Vagina (tissue), 2 donors: ENCODE measurements at regions not wholly inside any gene's neighbourhood (a gene's known extent, or its start where the extent isn't known, plus 50 kb on each side); places are given as distances from the start of the nearest gene placed in this dataset.

ENCODE experiments used
- CTCF ChIP-seq, 3 experiments: fragments of 450-650 bp in 2 of 3; fragments of 200-600 bp in 1 of 3; sonication (generic) in 1 of 3; IDR thresholded peaks; one replicate each; pipeline ENCODE4 v1.5.1; 2017 to 2019; ENCODE audit warnings: antibody characterized with exemption in 3 of 3, mild to moderate bottlenecking in 2 of 3, moderate library complexity in 2 of 3
- POLR2A ChIP-seq, 2 donors: fragments of 450-650 bp; IDR thresholded peaks; one replicate each; pipeline ENCODE4 v1.6.1; 2017; ENCODE audit warnings: antibody characterized with exemption in 2 of 2, mild to moderate bottlenecking in 2 of 2, moderate library complexity in 2 of 2
- POLR2AphosphoS5 ChIP-seq, 2 donors: sonication (generic); formaldehyde crosslinking; IDR thresholded peaks; one replicate each; pipeline ENCODE4 v1.9.0; 2017; ENCODE audit warnings: antibody characterized with exemption in 2 of 2, mild to moderate bottlenecking in 2 of 2, low read depth in 1 of 2; ENCODE audit not compliant: insufficient read depth in 1 of 2

GRCh38 chr4:56229947-56230346 is 157.3 kb downstream of the AASDH start:
- no peak for TF ChIP-seq CTCF (IDR thresholded peaks at IDR 0.05)
- TF ChIP-seq POLR2A (IDR thresholded peaks at IDR 0.05): no peak
- TF ChIP-seq POLR2AphosphoS5 (IDR thresholded peaks at IDR 0.05; ENCODE audit: insufficient read depth in 1 of 2, low read depth in 1 of 2): no peak
